Astrocyte (in vitro differentiated cells and primary cell): ENCODE measurements at regions not wholly inside any gene's neighbourhood (a gene's known extent, or its start where the extent isn't known, plus 50 kb on each side); places are given as distances from the start of the nearest gene placed in this dataset.
"Not testable (repeated sequence)": the region's sequence is repeated elsewhere in the genome, so short reads cannot be mapped to it uniquely, and the experiment has no call there.

ENCODE experiments used
- EZH2 ChIP-seq: IDR thresholded peaks from 2 replicates; pipeline ENCODE4 v1.6.1; 2012; ENCODE audit warnings: mild to moderate bottlenecking, low read length, inconsistent platforms; ENCODE audit not compliant: insufficient read depth
- TF ChIP-seq, protein P1 (sequence below): IDR thresholded peaks from 2 replicates; pipeline ENCODE4 v1.5.1; 2011; ENCODE audit warnings: low read depth, mild to moderate bottlenecking, inconsistent platforms, low read length, moderate library complexity; ENCODE audit not compliant: insufficient read depth

DNA sequence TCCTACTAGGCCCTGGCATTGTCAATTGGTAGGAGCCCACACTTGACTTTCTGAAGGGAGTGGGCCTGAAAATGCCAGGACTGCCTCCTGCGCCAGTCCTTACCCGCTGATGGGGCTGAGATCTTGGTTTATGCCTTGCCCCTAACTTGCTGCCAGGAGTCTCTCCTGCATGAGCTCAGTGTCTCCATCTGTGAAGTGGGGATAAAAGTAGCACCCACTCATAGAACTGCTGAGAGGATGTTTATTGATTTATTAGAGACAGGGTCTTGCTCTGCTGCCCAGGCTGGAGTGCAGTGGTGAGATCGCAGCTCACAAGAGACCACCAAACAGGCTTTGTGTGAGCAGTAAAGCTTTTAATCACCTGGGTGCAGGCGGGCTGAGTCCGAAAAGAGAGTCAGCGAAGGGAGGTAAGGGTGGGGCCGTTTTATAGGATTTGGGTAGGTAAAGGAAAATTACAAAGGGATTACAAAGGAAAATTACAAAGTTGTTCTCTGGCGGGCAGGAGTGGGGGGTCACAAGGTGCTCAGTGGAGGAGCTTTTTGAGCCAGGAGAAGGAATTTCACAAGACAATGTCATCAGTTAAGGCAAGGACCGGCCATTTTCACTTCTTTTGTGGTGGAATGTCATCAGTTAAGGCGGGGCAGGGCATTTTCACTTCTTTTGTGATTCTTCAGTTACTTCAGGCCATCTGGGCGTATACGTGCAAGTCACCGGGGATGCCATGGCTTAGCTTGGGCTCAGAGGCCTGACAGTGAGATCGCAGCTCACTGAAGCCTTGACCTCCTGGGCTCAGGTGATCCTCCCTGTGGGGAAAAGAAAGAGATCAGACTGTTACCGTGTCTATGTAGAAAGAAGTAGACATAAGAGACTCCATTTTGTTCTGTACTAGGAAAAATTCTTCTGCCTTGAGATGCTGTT lies 93.7 kb downstream of the LSM3 start:
- not testable (repeated sequence) for TF ChIP-seq EZH2
- TF ChIP-seq, protein P1, sequence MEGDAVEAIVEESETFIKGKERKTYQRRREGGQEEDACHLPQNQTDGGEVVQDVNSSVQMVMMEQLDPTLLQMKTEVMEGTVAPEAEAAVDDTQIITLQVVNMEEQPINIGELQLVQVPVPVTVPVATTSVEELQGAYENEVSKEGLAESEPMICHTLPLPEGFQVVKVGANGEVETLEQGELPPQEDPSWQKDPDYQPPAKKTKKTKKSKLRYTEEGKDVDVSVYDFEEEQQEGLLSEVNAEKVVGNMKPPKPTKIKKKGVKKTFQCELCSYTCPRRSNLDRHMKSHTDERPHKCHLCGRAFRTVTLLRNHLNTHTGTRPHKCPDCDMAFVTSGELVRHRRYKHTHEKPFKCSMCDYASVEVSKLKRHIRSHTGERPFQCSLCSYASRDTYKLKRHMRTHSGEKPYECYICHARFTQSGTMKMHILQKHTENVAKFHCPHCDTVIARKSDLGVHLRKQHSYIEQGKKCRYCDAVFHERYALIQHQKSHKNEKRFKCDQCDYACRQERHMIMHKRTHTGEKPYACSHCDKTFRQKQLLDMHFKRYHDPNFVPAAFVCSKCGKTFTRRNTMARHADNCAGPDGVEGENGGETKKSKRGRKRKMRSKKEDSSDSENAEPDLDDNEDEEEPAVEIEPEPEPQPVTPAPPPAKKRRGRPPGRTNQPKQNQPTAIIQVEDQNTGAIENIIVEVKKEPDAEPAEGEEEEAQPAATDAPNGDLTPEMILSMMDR, result not testable (repeated sequence)
